ENCODE measurements at regions not wholly inside any gene's neighbourhood (a gene's known extent, or its start where the extent isn't known, plus 50 kb on each side); places are given as distances from the start of the nearest gene placed in this dataset.
"Not testable (repeated sequence)": the region's sequence is repeated elsewhere in the genome, so short reads cannot be mapped to it uniquely, and the experiment has no call there.

GRCh38 chr6:11416936-11417576 lies 120.5 kb upstream of the TMEM170B start:
- no peak overlapping the region for H3K27ac ChIP-seq (ENCODE audit: low read depth, low read length, poor library complexity, severe bottlenecking)
- H3K36me3 ChIP-seq (ENCODE audit: insufficient read depth, low read length), result no peaks in the 10 kb centered on the region
- no peak overlapping the region for H3K4me2 ChIP-seq (ENCODE audit: low read length)
- no peaks in the 10 kb centered on the region for H3K27me3 ChIP-seq (ENCODE audit: insufficient read depth, low read length)
- peaks cover 3% of the 10 kb centered on the region; the same call in 1 of the 2 replicates for H3K9me3 ChIP-seq (ENCODE audit: low read length)
- TF ChIP-seq, protein P1, sequence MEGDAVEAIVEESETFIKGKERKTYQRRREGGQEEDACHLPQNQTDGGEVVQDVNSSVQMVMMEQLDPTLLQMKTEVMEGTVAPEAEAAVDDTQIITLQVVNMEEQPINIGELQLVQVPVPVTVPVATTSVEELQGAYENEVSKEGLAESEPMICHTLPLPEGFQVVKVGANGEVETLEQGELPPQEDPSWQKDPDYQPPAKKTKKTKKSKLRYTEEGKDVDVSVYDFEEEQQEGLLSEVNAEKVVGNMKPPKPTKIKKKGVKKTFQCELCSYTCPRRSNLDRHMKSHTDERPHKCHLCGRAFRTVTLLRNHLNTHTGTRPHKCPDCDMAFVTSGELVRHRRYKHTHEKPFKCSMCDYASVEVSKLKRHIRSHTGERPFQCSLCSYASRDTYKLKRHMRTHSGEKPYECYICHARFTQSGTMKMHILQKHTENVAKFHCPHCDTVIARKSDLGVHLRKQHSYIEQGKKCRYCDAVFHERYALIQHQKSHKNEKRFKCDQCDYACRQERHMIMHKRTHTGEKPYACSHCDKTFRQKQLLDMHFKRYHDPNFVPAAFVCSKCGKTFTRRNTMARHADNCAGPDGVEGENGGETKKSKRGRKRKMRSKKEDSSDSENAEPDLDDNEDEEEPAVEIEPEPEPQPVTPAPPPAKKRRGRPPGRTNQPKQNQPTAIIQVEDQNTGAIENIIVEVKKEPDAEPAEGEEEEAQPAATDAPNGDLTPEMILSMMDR (IDR thresholded peaks at IDR 0.05; ENCODE audit: low read length), result no peak
- TF ChIP-seq EZH2 (IDR thresholded peaks at IDR 0.05; ENCODE audit: borderline replicate concordance, low read length), result no peak
- no peaks in the 10 kb centered on the region for H3F3A ChIP-seq (ENCODE audit: insufficient read depth, low read length)
- no peak overlapping the region for H3K4me3 ChIP-seq (ENCODE audit: low read depth, low read length, poor library complexity, severe bottlenecking)
- peaks cover 19% of the 10 kb centered on the region for H3K4me1 ChIP-seq (ENCODE audit: insufficient read depth, low read length, severe bottlenecking)
- no peaks in the 10 kb centered on the region for H4K20me1 ChIP-seq (ENCODE audit: insufficient read depth, low read length)
- no peak overlapping the region for H3K9ac ChIP-seq (ENCODE audit: low read length)
- H2AFZ ChIP-seq (ENCODE audit: low read length), result no peak overlapping the region
- no peaks in the 10 kb centered on the region for H3K9me2 ChIP-seq (ENCODE audit: low read depth, low read length)
- H3K79me2 ChIP-seq (ENCODE audit: insufficient read depth, low read length), result no peaks in the 10 kb centered on the region

- not testable (repeated sequence) for H3F3A ChIP-seq (ENCODE audit: insufficient read depth, low read length); H3K9me3 ChIP-seq (ENCODE audit: low read length); H3K4me2 ChIP-seq (ENCODE audit: low read length); H3K36me3 ChIP-seq (ENCODE audit: insufficient read depth, low read length); H3K27ac ChIP-seq (ENCODE audit: low read depth, low read length, poor library complexity, severe bottlenecking); H3K27me3 ChIP-seq (ENCODE audit: insufficient read depth, low read length); H4K20me1 ChIP-seq (ENCODE audit: insufficient read depth, low read length); H3K4me3 ChIP-seq (ENCODE audit: low read depth, low read length, poor library complexity, severe bottlenecking); H3K9ac ChIP-seq (ENCODE audit: low read length); H3K79me2 ChIP-seq (ENCODE audit: insufficient read depth, low read length); H3K9me2 ChIP-seq (ENCODE audit: low read depth, low read length); H2AFZ ChIP-seq (ENCODE audit: low read length)
- peaks cover 19% of the 10 kb centered on the region for H3K4me1 ChIP-seq (ENCODE audit: insufficient read depth, low read length, severe bottlenecking)
Observed at GRCh38 chr6:11416099-11416935, 121.2 kb upstream of the TMEM170B start.

- H3K27ac ChIP-seq (ENCODE audit: low read depth, low read length, poor library complexity, severe bottlenecking), result no peak overlapping the region
- H3K27me3 ChIP-seq (ENCODE audit: insufficient read depth, low read length), result no peaks in the 10 kb centered on the region
- H3K4me2 ChIP-seq (ENCODE audit: low read length), result no peak overlapping the region
- peaks cover 3% of the 10 kb centered on the region; the same call in 1 of the 2 replicates for H3K9me3 ChIP-seq (ENCODE audit: low read length)
- no peak overlapping the region for H2AFZ ChIP-seq (ENCODE audit: low read length)
- no peaks in the 10 kb centered on the region for H3K36me3 ChIP-seq (ENCODE audit: insufficient read depth, low read length)
- H4K20me1 ChIP-seq (ENCODE audit: insufficient read depth, low read length), result no peaks in the 10 kb centered on the region
- no peaks in the 10 kb centered on the region for H3K79me2 ChIP-seq (ENCODE audit: insufficient read depth, low read length)
- TF ChIP-seq, protein P1 (IDR thresholded peaks at IDR 0.05; ENCODE audit: low read length), result no peak
- no peak for TF ChIP-seq EZH2 (IDR thresholded peaks at IDR 0.05; ENCODE audit: borderline replicate concordance, low read length)
- no peaks in the 10 kb centered on the region for H3K9me2 ChIP-seq (ENCODE audit: low read depth, low read length)
- no peaks in the 10 kb centered on the region for H3F3A ChIP-seq (ENCODE audit: insufficient read depth, low read length)
- H3K4me1 ChIP-seq (ENCODE audit: insufficient read depth, low read length, severe bottlenecking), result peaks cover 19% of the 10 kb centered on the region
- no peak overlapping the region for H3K4me3 ChIP-seq (ENCODE audit: low read depth, low read length, poor library complexity, severe bottlenecking)
- no peak overlapping the region for H3K9ac ChIP-seq (ENCODE audit: low read length)
Observed at GRCh38 chr6:11415557-11415956, 122.0 kb upstream of the TMEM170B start.
